Lower lobe of right lung (tissue), 2 donors: ENCODE measurements at regions not wholly inside any gene's neighbourhood (a gene's known extent, or its start where the extent isn't known, plus 50 kb on each side); places are given as distances from the start of the nearest gene placed in this dataset.

Experiments used
- ATAC-seq, 2 donors: fragments of 200-7000 bp; cut with Tn5 transposase; one replicate each; pipeline ENCODE4 v1.9.1; 2020 to 2022; ENCODE audit warnings: mild to moderate bottlenecking in 2 of 2, moderate library complexity in 2 of 2
- DNase-seq: peaks from one replicate; pipeline ENCODE4 v3.0.0-alpha.2; 2020
- H3K27ac ChIP-seq: fragments of 200-600 bp; one replicate; pipeline ENCODE4 v1.8.0; 2022
- H3K27me3 ChIP-seq: fragments of 200-600 bp; one replicate; pipeline ENCODE4 v1.8.0; 2022; ENCODE audit warnings: low read depth
- H3K36me3 ChIP-seq: fragments of 200-600 bp; one replicate; pipeline ENCODE4 v1.8.0; 2022; ENCODE audit warnings: mild to moderate bottlenecking
- H3K4me1 ChIP-seq: fragments of 200-600 bp; one replicate; pipeline ENCODE4 v1.8.0; 2022
- H3K4me3 ChIP-seq: fragments of 200-600 bp; one replicate; pipeline ENCODE4 v1.8.0; 2022; ENCODE audit warnings: mild to moderate bottlenecking
- H3K9me3 ChIP-seq: fragments of 200-600 bp; one replicate; pipeline ENCODE4 v1.8.0; 2022
- CTCF ChIP-seq: fragments of 200-600 bp; IDR thresholded peaks from one replicate; pipeline ENCODE4 v1.8.0; 2022; ENCODE audit warnings: antibody characterized with exemption, mild to moderate bottlenecking
- intact Hi-C: fragments of 100-400 bp; cut with DNase I; formaldehyde crosslinking; loops from one replicate; pipeline ENCODE4 v1.11.0; 2022
- donor health status: DM: no; HTN: yes; CAD: no; lungs with severe emphysema.

GRCh38 chr14:61215222-61216020 is 65.7 kb downstream of the TMEM30B start:
- TF ChIP-seq CTCF, result no peak
- Histone ChIP-seq H3K4me1 (no peaks in the 10 kb centered on the region), H3K27me3 (no peaks in the 10 kb centered on the region), H3K27ac (no peak overlapping the region), H3K36me3 (no peaks in the 10 kb centered on the region), H3K9me3 (no peaks in the 10 kb centered on the region), H3K4me3 (no peak overlapping the region)
- intact Hi-C loops, result no loop called here
- ATAC-seq (no peak), DNase-seq (no peak)

- no peak overlapping the region for H3K27ac ChIP-seq
- H3K4me1 ChIP-seq, result no peaks in the 10 kb centered on the region
- no peak for TF ChIP-seq CTCF
- no peaks in the 10 kb centered on the region for H3K9me3 ChIP-seq
- intact Hi-C loops, result no loop called here
- no peak overlapping the region for H3K4me3 ChIP-seq
- DNase-seq, result no peak
- H3K36me3 ChIP-seq, result no peaks in the 10 kb centered on the region
- no peak for ATAC-seq
- no peaks in the 10 kb centered on the region for H3K27me3 ChIP-seq
Measured at GRCh38 chr14:61213920-61214319, 67.2 kb downstream of the TMEM30B start.

GRCh38 chr14:61213191-61213621 is 67.9 kb downstream of the TMEM30B start:
- H3K4me1 ChIP-seq, result no peaks in the 10 kb centered on the region
- TF ChIP-seq CTCF, result no peak
- DNase-seq (no peak), ATAC-seq (no peak)
- no peak overlapping the region for H3K27ac ChIP-seq
- intact Hi-C loops, result no loop called here
- no peaks in the 10 kb centered on the region for H3K27me3 ChIP-seq
- no peak overlapping the region for H3K4me3 ChIP-seq
- no peaks in the 10 kb centered on the region for H3K9me3 ChIP-seq
- H3K36me3 ChIP-seq, result no peaks in the 10 kb centered on the region

- Histone ChIP-seq H3K36me3 (no peaks in the 10 kb centered on the region), H3K27me3 (no peaks in the 10 kb centered on the region), H3K4me1 (no peaks in the 10 kb centered on the region), H3K27ac (no peak overlapping the region), H3K4me3 (no peak overlapping the region), H3K9me3 (no peaks in the 10 kb centered on the region)
- TF ChIP-seq CTCF, result no peak
- DNase-seq, result no peak
- intact Hi-C loops, result no loop called here
- no peak for ATAC-seq
Measured at GRCh38 chr14:61212546-61212945, 68.6 kb downstream of the TMEM30B start.

DNA sequence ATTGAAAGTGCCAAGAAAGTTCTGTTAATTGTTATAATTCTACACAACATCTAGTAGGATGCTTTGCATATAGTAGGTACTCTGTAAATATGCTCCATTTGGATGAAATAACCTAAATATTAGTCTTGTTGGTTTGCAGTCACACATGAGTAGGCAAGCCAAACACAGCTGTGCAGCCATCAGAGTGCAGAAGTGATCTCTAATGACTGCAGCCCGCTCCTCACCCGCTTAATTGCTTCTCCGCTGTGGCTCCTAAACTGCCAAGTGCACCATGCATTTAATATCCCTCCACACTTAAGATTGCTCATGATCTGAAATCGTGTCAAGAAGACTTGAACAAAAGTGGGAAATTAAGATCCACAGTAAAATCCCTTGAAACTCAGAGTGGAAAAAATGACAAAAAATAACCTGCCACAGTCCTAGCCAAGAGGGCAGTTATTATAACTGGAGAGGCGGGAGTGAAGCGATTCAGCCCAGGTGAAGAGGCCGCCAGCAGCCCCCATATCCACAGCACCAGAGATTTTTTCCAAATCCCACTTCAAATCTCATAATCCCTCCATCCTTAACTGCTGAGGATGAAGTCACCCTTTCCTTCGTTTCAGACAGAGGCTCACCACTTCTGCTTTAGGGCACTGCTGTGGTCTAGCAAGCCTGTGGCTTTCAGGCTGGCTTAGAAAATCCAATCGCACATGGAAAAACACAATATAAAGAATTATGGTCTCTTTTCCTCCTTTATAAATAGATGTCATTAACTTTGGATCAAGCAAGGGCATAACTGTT is 69.5 kb downstream of the TMEM30B start:
- Histone ChIP-seq H3K4me1 (no peaks in the 10 kb centered on the region), H3K9me3 (no peaks in the 10 kb centered on the region), H3K4me3 (no peak overlapping the region), H3K36me3 (no peaks in the 10 kb centered on the region), H3K27me3 (no peaks in the 10 kb centered on the region), H3K27ac (no peak overlapping the region)
- ATAC-seq (no peak), DNase-seq (no peak)
- intact Hi-C loops, result no loop called here
- no peak for TF ChIP-seq CTCF
